ENCODE measurements at regions not wholly inside any gene's neighbourhood (a gene's known extent, or its start where the extent isn't known, plus 50 kb on each side); places are given as distances from the start of the nearest gene placed in this dataset.

DNA sequence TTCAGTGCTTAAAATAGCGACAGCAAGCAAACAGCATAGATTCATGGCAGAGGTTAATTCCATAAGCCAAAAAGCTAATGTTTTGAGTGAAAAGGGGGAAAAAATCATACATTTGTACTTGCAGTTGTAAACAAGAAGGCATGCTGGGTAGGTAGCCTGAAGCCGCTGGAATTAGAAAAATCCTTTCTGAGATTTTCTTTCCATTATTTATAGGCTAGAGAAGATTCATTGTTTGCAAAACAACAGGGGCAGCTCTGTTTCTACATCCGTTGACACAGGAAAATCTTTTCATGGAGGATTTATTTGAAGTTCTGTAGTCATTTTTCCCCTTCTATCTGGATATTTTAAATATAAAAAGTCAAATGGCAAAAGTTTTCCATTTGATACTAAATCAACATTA, 843.9 kb downstream of the QKI start:
- TF ChIP-seq JUND (IDR thresholded peaks at IDR 0.05) (no peak), EZH2phosphoT487 (IDR thresholded peaks at IDR 0.05; ENCODE audit: borderline replicate concordance) (no peak), YY1 (IDR thresholded peaks at IDR 0.05; ENCODE audit: extremely low read depth, insufficient replicate concordance, low read depth, low read length) (no peak), SRF (IDR thresholded peaks at IDR 0.05; ENCODE audit: low read depth) (no peak), POLR2A (IDR thresholded peaks at IDR 0.05; ENCODE audit: borderline replicate concordance, extremely low read depth, insufficient read depth, insufficient read length) (no peak), EZH2 (IDR thresholded peaks at IDR 0.05) (no peak), TCF7L2 (IDR thresholded peaks at IDR 0.05; ENCODE audit: borderline replicate concordance, extremely low read depth, insufficient read depth, insufficient read length) (no peak), SIN3A (IDR thresholded peaks at IDR 0.05; ENCODE audit: low read depth) (no peak), POLR2AphosphoS5 (IDR thresholded peaks at IDR 0.05; ENCODE audit: low read depth, low read length) (no peak)
- TF ChIP-seq, protein P1, sequence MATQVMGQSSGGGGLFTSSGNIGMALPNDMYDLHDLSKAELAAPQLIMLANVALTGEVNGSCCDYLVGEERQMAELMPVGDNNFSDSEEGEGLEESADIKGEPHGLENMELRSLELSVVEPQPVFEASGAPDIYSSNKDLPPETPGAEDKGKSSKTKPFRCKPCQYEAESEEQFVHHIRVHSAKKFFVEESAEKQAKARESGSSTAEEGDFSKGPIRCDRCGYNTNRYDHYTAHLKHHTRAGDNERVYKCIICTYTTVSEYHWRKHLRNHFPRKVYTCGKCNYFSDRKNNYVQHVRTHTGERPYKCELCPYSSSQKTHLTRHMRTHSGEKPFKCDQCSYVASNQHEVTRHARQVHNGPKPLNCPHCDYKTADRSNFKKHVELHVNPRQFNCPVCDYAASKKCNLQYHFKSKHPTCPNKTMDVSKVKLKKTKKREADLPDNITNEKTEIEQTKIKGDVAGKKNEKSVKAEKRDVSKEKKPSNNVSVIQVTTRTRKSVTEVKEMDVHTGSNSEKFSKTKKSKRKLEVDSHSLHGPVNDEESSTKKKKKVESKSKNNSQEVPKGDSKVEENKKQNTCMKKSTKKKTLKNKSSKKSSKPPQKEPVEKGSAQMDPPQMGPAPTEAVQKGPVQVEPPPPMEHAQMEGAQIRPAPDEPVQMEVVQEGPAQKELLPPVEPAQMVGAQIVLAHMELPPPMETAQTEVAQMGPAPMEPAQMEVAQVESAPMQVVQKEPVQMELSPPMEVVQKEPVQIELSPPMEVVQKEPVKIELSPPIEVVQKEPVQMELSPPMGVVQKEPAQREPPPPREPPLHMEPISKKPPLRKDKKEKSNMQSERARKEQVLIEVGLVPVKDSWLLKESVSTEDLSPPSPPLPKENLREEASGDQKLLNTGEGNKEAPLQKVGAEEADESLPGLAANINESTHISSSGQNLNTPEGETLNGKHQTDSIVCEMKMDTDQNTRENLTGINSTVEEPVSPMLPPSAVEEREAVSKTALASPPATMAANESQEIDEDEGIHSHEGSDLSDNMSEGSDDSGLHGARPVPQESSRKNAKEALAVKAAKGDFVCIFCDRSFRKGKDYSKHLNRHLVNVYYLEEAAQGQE (IDR thresholded peaks at IDR 0.05; ENCODE audit: low read depth), result no peak
- no peaks in the 10 kb centered on the region for H3K79me2 ChIP-seq (ENCODE audit: insufficient read depth, low read length)
- no peaks in the 10 kb centered on the region for H3K9me2 ChIP-seq (ENCODE audit: insufficient read depth)
- DNase-seq (ENCODE audit: low read depth, low spot score) (no peak), ATAC-seq (no peak)
- H3K4me2 ChIP-seq (ENCODE audit: low read length), result no peak overlapping the region
- no peaks in the 10 kb centered on the region for H3K4me1 ChIP-seq (ENCODE audit: control insufficient read depth in 1 of 2, insufficient read depth in 2 of 2, low read length in 2 of 2)
- POLR2A ChIA-PET, result no interaction called here
- no peaks in the 10 kb centered on the region for H4K20me1 ChIP-seq (ENCODE audit: insufficient read depth)
- intact Hi-C loops (cut with micrococcal nuclease), result no loop called here
- H3K27ac ChIP-seq (ENCODE audit: low read depth, low read length), result no peak overlapping the region
- RAD21 ChIA-PET (ENCODE audit: low non-redundant PET in 1 of 2, low total read pairs in 2 of 2, uncharacterized antibody in 2 of 2, unreplicated experiment in 2 of 2), result no interaction called here
- no peak overlapping the region for H3K9ac ChIP-seq (ENCODE audit: low read length)
- H3K9me3 ChIP-seq (ENCODE audit: control insufficient read depth in 1 of 2, insufficient read depth in 1 of 2, low read depth in 1 of 2, low read length in 2 of 2), result peaks cover 0 to 5% of the 10 kb centered on the region in 2 experiments; a peak in 2 of 4 replicates
- no peak overlapping the region for H2AFZ ChIP-seq (ENCODE audit: low read depth, low read length, poor library complexity, severe bottlenecking)
- no TSS peak for BruUV-seq (replicated peaks)
- no peaks in the 10 kb centered on the region for H3K27me3 ChIP-seq (ENCODE audit: insufficient read depth, low read length)
- H3K4me3 ChIP-seq (replicated peaks in 1 of 2; ENCODE audit: low read depth in 1 of 2, low read length in 2 of 2), result no peak overlapping the region
- CTCF ChIA-PET, result no interaction called here
- no peaks in the 10 kb centered on the region for H3K36me3 ChIP-seq (ENCODE audit: control insufficient read depth in 1 of 2, insufficient read depth in 2 of 2, low read length in 2 of 2)
